Activated CD8-positive, alpha-beta T cell treated with anti-CD3 and anti-CD28 coated beads, Interleukin-2, amount 10 ng/mL, durations not matched to agents 7 days and 5 days (primary cell): ENCODE measurements at regions not wholly inside any gene's neighbourhood (a gene's known extent, or its start where the extent isn't known, plus 50 kb on each side); places are given as distances from the start of the nearest gene placed in this dataset.

Source experiments
- ATAC-seq: fragments of 150-1000 bp; cut with Tn5 transposase; one replicate; pipeline ENCODE4 v1.10.0; 2021; ENCODE audit warnings: moderate library complexity
- CTCF ChIA-PET: fragments of 350-600 bp; sonication (Branson Sonifier 250); formaldehyde crosslinking; loops from one replicate; lab custom pipeline; 2021; ENCODE audit warnings: antibody characterized with exemption; lab: Charles Lee
- POLR2A ChIA-PET: fragments of 350-600 bp; sonication (Branson Sonifier 250); formaldehyde crosslinking; loops from one replicate; lab custom pipeline; 2021; ENCODE audit warnings: antibody characterized with exemption; lab: Charles Lee
- DNase-seq: peaks from one replicate; pipeline ENCODE4 v3.0.0-alpha.2; 2020
- H3K27ac Mint-ChIP-seq: one replicate; pipeline ENCODE4 v1.8.0; 2021; ENCODE audit warnings: mild to moderate bottlenecking, mixed read lengths
- H3K27me3 Mint-ChIP-seq: one replicate; pipeline ENCODE4 v1.8.0; 2021; ENCODE audit warnings: low read depth, mixed read lengths
- H3K36me3 Mint-ChIP-seq: one replicate; pipeline ENCODE4 v1.8.0; 2021; ENCODE audit warnings: low read depth, mixed read lengths
- H3K4me1 Mint-ChIP-seq: one replicate; pipeline ENCODE4 v1.8.0; 2021; ENCODE audit warnings: low read depth, mixed read lengths
- H3K4me3 Mint-ChIP-seq: one replicate; pipeline ENCODE4 v1.8.0; 2021; ENCODE audit warnings: mild to moderate bottlenecking, mixed read lengths
- H3K9me3 Mint-ChIP-seq: one replicate; pipeline ENCODE4 v1.8.0; 2022; ENCODE audit warnings: mixed read lengths; ENCODE audit not compliant: insufficient read depth

GRCh38 chr20:11281240-11281639, 607.4 kb upstream of the JAG1 start:
- Mint-ChIP-seq H3K27me3 (no peaks in the 10 kb centered on the region), H3K36me3 (no peaks in the 10 kb centered on the region), H3K9me3 (no peaks in the 10 kb centered on the region), H3K4me3 (no peak overlapping the region), H3K4me1 (no peaks in the 10 kb centered on the region), H3K27ac (no peak overlapping the region)
- no peak for ATAC-seq
- POLR2A ChIA-PET = no interaction called here
- no peak for DNase-seq
- CTCF ChIA-PET = no interaction called here

GRCh38 chr20:11281768-11282167, 608.0 kb upstream of the JAG1 start:
- H3K4me1 Mint-ChIP-seq = no peaks in the 10 kb centered on the region
- CTCF ChIA-PET = no interaction called here

GRCh38 chr20:11287126-11287525, 613.3 kb upstream of the JAG1 start:
- no peak for ATAC-seq
- no peak for DNase-seq
- CTCF ChIA-PET = no interaction called here
- Mint-ChIP-seq H3K4me3 (no peak overlapping the region), H3K27ac (no peak overlapping the region), H3K4me1 (no peaks in the 10 kb centered on the region), H3K36me3 (no peaks in the 10 kb centered on the region), H3K9me3 (no peaks in the 10 kb centered on the region), H3K27me3 (no peaks in the 10 kb centered on the region)
- POLR2A ChIA-PET = no interaction called here

More at GRCh38 chr20:11281768-11282167, 608.0 kb upstream of the JAG1 start:
- H3K36me3 Mint-ChIP-seq = no peaks in the 10 kb centered on the region
- no peak overlapping the region for H3K4me3 Mint-ChIP-seq
- no peaks in the 10 kb centered on the region for H3K27me3 Mint-ChIP-seq
- DNase-seq = no peak
- ATAC-seq = no peak
- no peak overlapping the region for H3K27ac Mint-ChIP-seq
- H3K9me3 Mint-ChIP-seq = no peaks in the 10 kb centered on the region
- POLR2A ChIA-PET = no interaction called here

- Mint-ChIP-seq H3K4me3 (no peak overlapping the region), H3K9me3 (no peaks in the 10 kb centered on the region), H3K27me3 (no peaks in the 10 kb centered on the region), H3K36me3 (no peaks in the 10 kb centered on the region), H3K4me1 (no peaks in the 10 kb centered on the region), H3K27ac (no peak overlapping the region)
- DNase-seq (no peak), ATAC-seq (no peak)
- ChIA-PET CTCF (no interaction called here), POLR2A (no interaction called here)
Measured at GRCh38 chr20:11296221-11296620, 621.5 kb upstream of the BTBD3 start.

- H3K27me3 Mint-ChIP-seq = no peaks in the 10 kb centered on the region
- ChIA-PET CTCF (no interaction called here), POLR2A (no interaction called here)
- DNase-seq (no peak), ATAC-seq (no peak)
- no peak overlapping the region for H3K27ac Mint-ChIP-seq
- H3K4me3 Mint-ChIP-seq = no peak overlapping the region
- no peaks in the 10 kb centered on the region for H3K4me1 Mint-ChIP-seq
- H3K9me3 Mint-ChIP-seq = no peaks in the 10 kb centered on the region
- no peaks in the 10 kb centered on the region for H3K36me3 Mint-ChIP-seq
Measured at GRCh38 chr20:11296951-11297350, 620.7 kb upstream of the BTBD3 start.

GRCh38 chr20:11301699-11302098, 616.0 kb upstream of the BTBD3 start:
- H3K27ac Mint-ChIP-seq = no peak overlapping the region
- no peak for ATAC-seq
- POLR2A ChIA-PET = no interaction called here
- no peak for DNase-seq
- no peaks in the 10 kb centered on the region for H3K36me3 Mint-ChIP-seq
- CTCF ChIA-PET = no interaction called here
- no peaks in the 10 kb centered on the region for H3K27me3 Mint-ChIP-seq
- H3K9me3 Mint-ChIP-seq = no peaks in the 10 kb centered on the region
- H3K4me3 Mint-ChIP-seq = no peak overlapping the region
- H3K4me1 Mint-ChIP-seq = no peaks in the 10 kb centered on the region

- no peak overlapping the region for H3K27ac Mint-ChIP-seq
- DNase-seq (no peak), ATAC-seq (no peak)
- no peak overlapping the region for H3K4me3 Mint-ChIP-seq
- ChIA-PET CTCF (no interaction called here), POLR2A (no interaction called here)
- no peaks in the 10 kb centered on the region for H3K9me3 Mint-ChIP-seq
- H3K4me1 Mint-ChIP-seq = no peaks in the 10 kb centered on the region
- H3K36me3 Mint-ChIP-seq = no peaks in the 10 kb centered on the region
- no peaks in the 10 kb centered on the region for H3K27me3 Mint-ChIP-seq
Measured at GRCh38 chr20:11302436-11302835, 615.3 kb upstream of the BTBD3 start.

GRCh38 chr20:11304795-11305194, 612.9 kb upstream of the BTBD3 start:
- Mint-ChIP-seq H3K4me1 (no peaks in the 10 kb centered on the region), H3K36me3 (no peaks in the 10 kb centered on the region), H3K27ac (no peak overlapping the region), H3K27me3 (no peaks in the 10 kb centered on the region), H3K4me3 (no peak overlapping the region), H3K9me3 (no peaks in the 10 kb centered on the region)
- ATAC-seq (no peak), DNase-seq (no peak)
- ChIA-PET POLR2A (no interaction called here), CTCF (no interaction called here)

- H3K27me3 Mint-ChIP-seq = no peaks in the 10 kb centered on the region
- no peaks in the 10 kb centered on the region for H3K36me3 Mint-ChIP-seq
- POLR2A ChIA-PET = no interaction called here
- no peak overlapping the region for H3K27ac Mint-ChIP-seq
- H3K4me3 Mint-ChIP-seq = no peak overlapping the region
- H3K9me3 Mint-ChIP-seq = no peaks in the 10 kb centered on the region
- no peak for ATAC-seq
- H3K4me1 Mint-ChIP-seq = no peaks in the 10 kb centered on the region
- DNase-seq = no peak
- CTCF ChIA-PET = no interaction called here
Measured at GRCh38 chr20:11305406-11305805, 612.3 kb upstream of the BTBD3 start.

GRCh38 chr20:11311659-11312224, 606.0 kb upstream of the BTBD3 start:
- Mint-ChIP-seq H3K27me3 (no peaks in the 10 kb centered on the region), H3K27ac (no peak overlapping the region), H3K4me3 (no peak overlapping the region), H3K4me1 (no peaks in the 10 kb centered on the region), H3K9me3 (no peaks in the 10 kb centered on the region), H3K36me3 (no peaks in the 10 kb centered on the region)
- DNase-seq (no peak), ATAC-seq (no peak)
- CTCF ChIA-PET = no interaction called here
- POLR2A ChIA-PET = no interaction called here

GRCh38 chr20:11315525-11315924, 602.2 kb upstream of the BTBD3 start:
- Mint-ChIP-seq H3K9me3 (peaks cover 7% of the 10 kb centered on the region), H3K4me3 (no peak overlapping the region), H3K27me3 (no peaks in the 10 kb centered on the region), H3K4me1 (no peaks in the 10 kb centered on the region), H3K27ac (no peak overlapping the region), H3K36me3 (no peaks in the 10 kb centered on the region)
- ChIA-PET CTCF (no interaction called here), POLR2A (no interaction called here)
- ATAC-seq (no peak), DNase-seq (no peak)

GRCh38 chr20:11316244-11316643, 601.4 kb upstream of the BTBD3 start:
- ChIA-PET POLR2A (no interaction called here), CTCF (no interaction called here)
- H3K4me3 Mint-ChIP-seq = no peak overlapping the region
- ATAC-seq = no peak
- no peaks in the 10 kb centered on the region for H3K36me3 Mint-ChIP-seq
- DNase-seq = no peak
- no peaks in the 10 kb centered on the region for H3K27me3 Mint-ChIP-seq
- peaks cover 11% of the 10 kb centered on the region for H3K9me3 Mint-ChIP-seq
- H3K4me1 Mint-ChIP-seq = no peaks in the 10 kb centered on the region
- H3K27ac Mint-ChIP-seq = no peak overlapping the region

- Mint-ChIP-seq H3K9me3 (peaks cover 17% of the 10 kb centered on the region), H3K4me1 (no peaks in the 10 kb centered on the region), H3K4me3 (no peak overlapping the region), H3K27ac (no peak overlapping the region), H3K36me3 (no peaks in the 10 kb centered on the region), H3K27me3 (no peaks in the 10 kb centered on the region)
- ChIA-PET CTCF (no interaction called here), POLR2A (no interaction called here)
- no peak for DNase-seq
- no peak for ATAC-seq
Measured at GRCh38 chr20:11320033-11320432, 597.7 kb upstream of the BTBD3 start.
